Sigmoid colon (tissue), 6 donors: ENCODE measurements at regions not wholly inside any gene's neighbourhood (a gene's known extent, or its start where the extent isn't known, plus 50 kb on each side); places are given as distances from the start of the nearest gene placed in this dataset.

ENCODE experiments used
- DNase-seq: peaks from one replicate; pipeline ENCODE4 v3.0.0-alpha.2; 2019
- H3K27ac ChIP-seq, 4 donors: fragments of 200-600 bp; sonication (generic); one replicate each; pipeline ENCODE4 v1.5.1; 2016 to 2019; ENCODE audit warnings: mild to moderate bottlenecking in 1 of 4
- H3K27me3 ChIP-seq, 3 donors: fragments of 200-600 bp; sonication (generic); one replicate each; pipeline ENCODE4 v1.5.1; 2019; ENCODE audit warnings: mild to moderate bottlenecking in 1 of 3
- H3K36me3 ChIP-seq, 4 donors: fragments of 200-600 bp; sonication (generic); one replicate each; pipeline ENCODE4 v1.5.1; 2016 to 2019
- H3K4me1 ChIP-seq, 4 donors: fragments of 200-600 bp; sonication (generic); one replicate each; pipeline ENCODE4 v1.5.1; 2017 to 2019
- H3K4me3 ChIP-seq, 4 donors: fragments of 200-600 bp; sonication (generic); one replicate each; pipeline ENCODE4 v1.5.1; 2017 to 2019; ENCODE audit warnings: mild to moderate bottlenecking in 2 of 4, moderate library complexity in 1 of 4
- H3K9me3 ChIP-seq, 4 donors: fragments of 200-600 bp in 3 of 4; sonication (generic) in 3 of 4; one replicate each; pipeline versions ENCODE4 v1.5.1 to v1.6.1; 2013 to 2019
- CTCF ChIP-seq, 4 experiments: fragments of 450-650 bp in 3 of 4; fragments of 200-600 bp in 1 of 4; IDR thresholded peaks; one replicate each; pipeline ENCODE4 v1.5.1; 2016 to 2019; ENCODE audit warnings: antibody characterized with exemption in 4 of 4, mild to moderate bottlenecking in 3 of 4, moderate library complexity in 2 of 4
- EP300 ChIP-seq, 4 donors: sonication (generic); formaldehyde crosslinking; IDR thresholded peaks; one replicate each; pipeline ENCODE4 v1.6.1; 2017; ENCODE audit warnings: antibody characterized with exemption in 4 of 4
- POLR2A ChIP-seq, 2 donors: fragments of 450-650 bp; IDR thresholded peaks; one replicate each; pipeline ENCODE4 v1.6.1; 2016; ENCODE audit warnings: antibody characterized with exemption in 2 of 2, mild to moderate bottlenecking in 2 of 2, moderate library complexity in 2 of 2
- POLR2AphosphoS5 ChIP-seq, 4 donors: sonication (generic); formaldehyde crosslinking; IDR thresholded peaks; one replicate each; pipeline ENCODE4 v1.6.1; 2017; ENCODE audit warnings: antibody characterized with exemption in 4 of 4
- WGBS, 2 donors: extraction: QIAGEN DNeasy Blood & Tissue Kit; methylation state at CpG; one replicate each; pipeline ENCODE4 v1.1.7; 2013; 5-methylcytosine and 5-hydroxymethylcytosine counted together
- intact Hi-C: fragments of 100-400 bp; cut with DNase I; formaldehyde crosslinking; loops from one replicate; pipeline ENCODE4 v1.15.1; 2023
- donor health status: healthy with polysubstance abuse.
- donor health status: healthy.

GRCh38 chr2:181393472-181393871 is 63.7 kb upstream of the ITGA4 start:
- intact Hi-C loops: no loop called here
- WGBS, 2 donors: 5 to 6% methylated on average over 1 of the region's 1 CpG
- no peak overlapping the region for H3K4me3 ChIP-seq
- no peak for DNase-seq
- H3K27me3 ChIP-seq: no peaks in the 10 kb centered on the region
- peaks cover 0 to 4% (median 0%) of the 10 kb centered on the region in 4 donors for H3K4me1 ChIP-seq
- no peaks in the 10 kb centered on the region for H3K9me3 ChIP-seq
- H3K27ac ChIP-seq: no peak overlapping the region
- no peak for TF ChIP-seq POLR2A (IDR thresholded peaks at IDR 0.05)
- no peak for TF ChIP-seq CTCF (IDR thresholded peaks at IDR 0.05)
- no peak for TF ChIP-seq EP300 (IDR thresholded peaks at IDR 0.05)
- no peak for TF ChIP-seq POLR2AphosphoS5 (IDR thresholded peaks at IDR 0.05)
- H3K36me3 ChIP-seq: no peaks in the 10 kb centered on the region

DNA sequence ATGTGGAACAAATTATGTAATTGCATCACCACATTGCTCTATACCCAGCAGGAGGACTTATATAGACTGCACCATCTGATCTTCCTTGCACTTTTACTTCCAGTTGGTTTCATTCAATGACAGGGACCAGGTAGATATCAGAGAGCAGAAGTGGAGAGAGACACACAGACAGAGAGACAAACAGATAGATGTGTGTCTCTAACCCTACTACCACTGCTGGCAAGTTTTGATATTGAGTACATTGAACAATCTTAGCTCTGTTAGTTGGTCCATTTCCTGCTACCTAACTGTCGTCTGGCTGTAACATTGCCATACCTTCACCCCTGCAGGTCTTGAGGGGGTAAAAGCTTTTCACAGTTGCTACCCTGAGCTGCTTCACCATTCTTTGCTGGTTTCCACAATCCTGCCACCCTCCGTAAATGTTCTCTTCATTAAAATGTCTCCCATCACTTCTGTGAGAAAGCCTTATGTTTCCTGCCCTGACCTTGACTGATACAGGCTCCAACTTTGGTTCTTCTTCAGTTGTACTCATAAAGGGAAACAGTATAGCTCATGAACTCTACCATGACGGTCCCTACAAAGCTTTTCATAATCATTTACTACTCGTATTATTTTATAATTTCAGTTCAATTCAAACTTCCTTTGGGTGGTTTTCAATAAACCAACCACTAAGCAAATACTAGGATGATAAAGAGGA is 62.3 kb upstream of the ITGA4 start:
- no peak for DNase-seq
- WGBS, 2 donors: 46 to 55% methylated on average over 4 of the region's 4 CpGs
- Histone ChIP-seq H3K36me3 (no peaks in the 10 kb centered on the region), H3K27me3 (no peaks in the 10 kb centered on the region), H3K9me3 (no peaks in the 10 kb centered on the region), H3K27ac (no peak overlapping the region), H3K4me1 (peaks cover 0 to 4% (median 0%) of the 10 kb centered on the region in 4 donors), H3K4me3 (no peak overlapping the region)
- no peak for TF ChIP-seq POLR2A (IDR thresholded peaks at IDR 0.05)
- no peak for TF ChIP-seq EP300 (IDR thresholded peaks at IDR 0.05)
- no peak for TF ChIP-seq POLR2AphosphoS5 (IDR thresholded peaks at IDR 0.05)
- TF ChIP-seq CTCF (IDR thresholded peaks at IDR 0.05): no peak
- intact Hi-C loops: no loop called here

GRCh38 chr2:181395851-181396250 is 61.3 kb upstream of the ITGA4 start:
- H3K4me3 ChIP-seq: no peak overlapping the region
- intact Hi-C loops: no loop called here
- DNase-seq: no peak
- no peaks in the 10 kb centered on the region for H3K27me3 ChIP-seq
- TF ChIP-seq POLR2A (IDR thresholded peaks at IDR 0.05): no peak
- TF ChIP-seq EP300 (IDR thresholded peaks at IDR 0.05): no peak
- no peak for TF ChIP-seq POLR2AphosphoS5 (IDR thresholded peaks at IDR 0.05)
- no peak for TF ChIP-seq CTCF (IDR thresholded peaks at IDR 0.05)
- no peaks in the 10 kb centered on the region for H3K36me3 ChIP-seq
- no peak overlapping the region for H3K27ac ChIP-seq
- no peaks in the 10 kb centered on the region for H3K9me3 ChIP-seq
- 78 to 84% methylated on average over 2 of the region's 2 CpGs for WGBS, 2 donors
- H3K4me1 ChIP-seq: peaks cover 0 to 4% (median 0%) of the 10 kb centered on the region in 4 donors

- no peak for TF ChIP-seq POLR2AphosphoS5 (IDR thresholded peaks at IDR 0.05)
- no peak for TF ChIP-seq EP300 (IDR thresholded peaks at IDR 0.05)
- no peak for TF ChIP-seq CTCF (IDR thresholded peaks at IDR 0.05)
- no peak for TF ChIP-seq POLR2A (IDR thresholded peaks at IDR 0.05)
- Histone ChIP-seq H3K9me3 (no peaks in the 10 kb centered on the region), H3K27ac (no peak overlapping the region), H3K4me3 (no peak overlapping the region), H3K4me1 (peaks cover 0 to 4% (median 0%) of the 10 kb centered on the region in 4 donors), H3K36me3 (no peaks in the 10 kb centered on the region), H3K27me3 (no peaks in the 10 kb centered on the region)
- 76 to 81% methylated on average over 6 of the region's 6 CpGs for WGBS, 2 donors
- no peak for DNase-seq
- intact Hi-C loops: no loop called here
Observed at GRCh38 chr2:181396256-181397123, 60.7 kb upstream of the ITGA4 start.
